ENCODE measurements at regions not wholly inside any gene's neighbourhood (a gene's known extent, or its start where the extent isn't known, plus 50 kb on each side); places are given as distances from the start of the nearest gene placed in this dataset.
"Not testable (repeated sequence)": the region's sequence is repeated elsewhere in the genome, so short reads cannot be mapped to it uniquely, and the experiment has no call there.

GRCh38 chr1:4175566-4176405, 275.7 kb upstream of the C1orf174 start:
- no peak for DNase-seq

DNA sequence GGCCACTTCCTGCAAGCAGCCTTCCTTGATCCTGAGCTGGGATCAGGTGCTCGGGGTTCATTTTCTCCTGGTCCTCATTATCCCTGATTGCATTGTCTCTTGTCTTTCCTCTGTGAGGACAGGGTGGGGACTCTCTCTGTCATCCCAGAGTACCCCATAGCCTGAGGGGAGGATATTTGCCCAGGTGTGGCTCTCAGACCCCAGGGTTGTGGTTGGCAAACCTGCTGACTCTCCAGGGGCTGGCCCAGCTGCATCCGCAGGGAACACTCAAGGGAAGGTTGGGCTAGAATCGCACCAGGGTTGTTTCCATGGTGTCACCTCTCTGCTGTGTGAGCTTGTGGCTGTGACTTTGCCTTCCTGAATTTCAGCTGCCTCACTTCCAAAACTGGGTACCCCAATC, 276.8 kb upstream of the C1orf174 start:
- DNase-seq, result no peak

DNA sequence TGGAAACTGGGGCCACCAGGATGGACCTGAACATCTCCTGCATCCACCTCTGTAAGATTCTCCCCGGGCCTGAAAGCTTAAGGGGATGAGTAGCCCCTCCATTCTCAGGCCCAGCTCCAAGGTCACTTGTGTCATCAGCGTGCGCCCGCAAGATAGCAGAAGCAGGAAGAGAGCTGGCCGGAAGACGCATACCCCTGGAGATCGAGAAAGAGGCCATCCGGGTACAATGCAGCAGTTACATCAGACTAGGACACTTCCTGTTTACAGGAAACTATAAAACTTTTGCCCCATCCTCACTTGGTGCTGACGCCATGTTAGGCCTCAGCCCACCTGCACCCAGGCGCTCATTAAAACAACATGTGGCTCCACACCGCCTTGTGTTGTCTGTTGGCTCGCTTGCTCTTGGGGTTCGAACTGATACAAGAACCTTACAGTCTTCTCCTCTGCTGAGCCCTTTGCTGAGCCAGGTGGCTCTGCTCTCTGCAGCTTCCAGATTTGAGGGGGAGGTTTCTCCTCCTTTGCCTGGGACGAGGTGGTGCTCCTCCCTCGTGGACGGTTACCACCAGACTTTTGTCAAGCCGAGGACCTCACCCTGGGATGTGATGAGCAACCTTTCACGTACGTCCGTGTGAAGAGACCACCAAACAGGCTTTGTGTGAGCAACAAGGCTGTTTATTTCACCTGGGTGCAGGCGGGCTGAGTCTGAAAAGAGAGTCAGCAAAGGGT, 277.5 kb upstream of the C1orf174 start:
- DNase-seq, result no peak

DNA sequence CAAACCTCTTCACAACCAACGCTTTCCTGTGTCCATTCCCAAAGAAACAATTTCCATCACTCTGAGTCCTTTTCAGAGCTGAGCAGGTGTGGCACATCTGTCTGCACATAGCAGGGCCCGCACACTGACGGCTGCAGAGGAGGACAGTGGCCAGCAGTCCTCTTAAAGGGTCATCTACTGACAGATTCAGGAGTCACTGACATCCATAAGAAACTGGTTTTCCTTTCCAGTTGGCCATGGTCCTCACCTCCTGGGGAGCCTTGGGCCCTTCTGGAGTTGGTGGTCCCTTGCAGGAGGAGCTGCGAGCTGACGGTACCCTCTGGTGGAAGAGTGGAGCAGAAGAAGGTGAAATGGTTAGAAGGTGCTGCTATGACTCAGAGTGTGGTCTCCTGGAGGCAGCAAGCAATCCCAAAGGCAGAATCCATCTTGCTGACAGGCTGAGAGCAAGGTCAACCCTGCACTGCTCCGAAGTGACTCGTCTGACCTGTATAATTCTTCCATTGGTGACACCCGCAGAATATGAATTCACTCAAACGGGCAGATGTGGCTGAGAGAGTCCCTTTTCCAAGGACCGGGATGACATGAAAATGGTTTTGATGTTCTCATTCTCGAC, 278.5 kb upstream of the C1orf174 start:
- DNase-seq, result no peak

- no peak for DNase-seq
Measured at GRCh38 chr1:4179914-4180735, 280.1 kb upstream of the C1orf174 start.

DNA sequence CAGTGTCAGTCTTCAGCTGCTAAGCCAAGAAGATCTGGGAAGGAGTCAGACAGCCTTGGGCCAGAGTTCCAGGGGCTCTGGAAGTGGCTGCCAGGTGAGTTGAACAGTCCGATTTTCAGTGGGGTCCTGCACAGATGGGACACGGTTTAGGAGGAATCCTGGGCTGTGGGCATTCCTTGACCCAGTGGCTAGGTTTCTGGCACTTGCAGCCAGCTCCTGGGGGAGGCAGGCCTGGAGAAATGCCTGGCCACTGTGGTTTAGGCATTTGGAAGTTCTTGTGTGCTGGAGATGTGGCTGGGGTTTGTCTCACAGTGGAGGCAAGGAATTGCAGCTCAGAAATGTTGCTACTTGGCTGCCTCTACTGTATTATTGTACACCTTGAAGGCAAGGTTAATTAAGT, 286.4 kb upstream of the C1orf174 start:
- DNase-seq, result not testable (repeated sequence)

DNA sequence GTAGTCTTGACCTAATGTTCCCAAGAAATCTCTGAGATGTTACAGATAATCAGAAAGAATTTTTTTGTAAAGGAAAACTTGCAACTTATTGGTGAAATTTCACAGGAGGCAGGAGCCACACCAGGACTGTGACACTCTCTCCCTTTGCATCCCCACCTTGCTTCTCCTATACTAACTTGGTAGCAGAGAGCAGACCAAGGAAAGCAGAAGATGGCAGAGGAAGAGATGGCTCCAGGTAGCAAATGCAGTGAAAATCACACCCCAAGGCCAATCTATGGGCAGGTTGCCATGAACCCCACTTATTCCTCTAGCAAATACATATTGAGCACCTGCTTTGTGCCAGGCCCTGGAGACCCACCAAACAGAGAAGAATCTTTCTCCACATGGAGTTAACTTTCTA, 303.4 kb upstream of the C1orf174 start:
- DNase-seq, result no peak

- no peak for DNase-seq
Measured at GRCh38 chr1:4207183-4207582, 307.1 kb upstream of the C1orf174 start.

DNA sequence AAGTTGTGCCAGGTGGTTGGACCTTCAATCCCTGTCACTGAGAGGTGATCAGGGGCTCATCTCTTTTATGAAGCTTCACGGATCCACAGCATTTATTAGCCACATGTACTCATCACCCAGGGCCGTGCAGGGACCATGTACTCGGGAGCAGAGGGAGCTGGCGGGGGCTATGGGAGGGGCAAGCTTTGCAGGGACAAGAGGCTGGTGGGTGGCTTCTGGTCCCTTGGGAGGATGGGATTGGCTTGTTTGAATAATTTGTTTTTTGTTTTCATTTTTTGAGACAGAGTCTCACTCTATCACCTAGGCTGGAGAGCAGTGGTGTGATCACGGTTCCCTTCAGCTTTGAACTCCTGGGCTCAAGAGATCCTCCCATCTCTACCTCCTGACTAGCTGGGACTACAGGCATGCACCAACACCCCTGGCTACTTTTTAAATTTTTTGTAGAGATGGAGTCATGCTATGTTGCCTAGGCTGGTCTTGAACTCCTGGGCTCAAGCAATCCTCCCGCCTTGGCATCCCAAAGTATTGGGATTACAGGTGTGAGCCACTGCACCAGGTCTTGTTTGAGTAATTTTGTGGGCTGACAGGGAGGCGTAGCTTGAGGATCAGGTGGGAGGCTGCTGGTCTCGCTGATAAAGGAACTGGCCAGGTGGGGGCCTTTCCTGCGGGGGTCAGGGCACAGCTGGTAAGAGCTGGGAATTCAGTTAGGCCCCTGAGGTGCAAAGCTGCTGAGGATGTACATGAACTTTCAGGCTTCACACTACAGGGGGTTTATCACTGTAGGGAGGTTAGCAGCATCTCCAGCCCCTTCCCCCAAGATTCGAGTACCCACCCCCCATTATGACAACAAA, 308.0 kb upstream of the C1orf174 start:
- DNase-seq, result no peak

DNA sequence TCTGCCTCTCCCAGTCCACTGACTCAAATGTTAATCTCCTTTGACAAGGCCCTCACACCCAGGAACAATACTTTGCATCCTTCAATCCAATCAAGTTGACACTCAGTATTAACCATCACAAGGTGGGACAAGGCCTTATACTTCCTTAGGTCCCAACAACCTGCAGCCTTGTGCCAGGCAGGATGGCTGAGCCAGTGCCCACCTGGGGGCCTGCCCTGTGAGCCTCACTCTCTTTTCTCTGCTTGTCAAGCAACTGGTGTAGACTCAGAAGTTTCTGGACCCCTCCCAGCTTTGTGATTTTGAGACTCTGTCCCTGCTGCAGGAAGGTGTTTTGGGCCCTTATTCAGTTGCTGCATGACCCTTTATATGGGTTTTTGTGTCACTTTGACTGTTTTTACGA, 310.0 kb upstream of the C1orf174 start:
- DNase-seq, result no peak

DNA sequence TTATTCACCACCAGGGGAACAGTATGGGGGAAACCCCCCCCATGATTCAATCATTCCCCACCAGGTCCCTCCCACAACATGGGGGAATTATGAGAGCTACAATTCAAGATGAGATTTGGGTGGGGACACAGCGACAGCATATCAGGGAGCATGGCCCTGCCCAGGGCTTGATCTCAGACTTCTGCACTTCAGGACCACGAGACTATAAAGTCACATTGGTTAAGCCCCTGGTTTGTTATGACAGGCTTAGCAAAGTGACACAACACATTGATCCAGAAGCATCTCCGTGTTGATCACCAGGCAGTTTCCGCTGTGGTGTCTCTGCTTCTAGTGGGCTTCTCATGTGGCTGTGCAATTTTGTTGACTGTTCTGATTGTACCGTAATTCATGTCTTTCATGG, 312.7 kb upstream of the C1orf174 start:
- no peak for DNase-seq

- DNase-seq, result no peak
Measured at GRCh38 chr1:4213366-4213973, 313.4 kb upstream of the C1orf174 start.

DNA sequence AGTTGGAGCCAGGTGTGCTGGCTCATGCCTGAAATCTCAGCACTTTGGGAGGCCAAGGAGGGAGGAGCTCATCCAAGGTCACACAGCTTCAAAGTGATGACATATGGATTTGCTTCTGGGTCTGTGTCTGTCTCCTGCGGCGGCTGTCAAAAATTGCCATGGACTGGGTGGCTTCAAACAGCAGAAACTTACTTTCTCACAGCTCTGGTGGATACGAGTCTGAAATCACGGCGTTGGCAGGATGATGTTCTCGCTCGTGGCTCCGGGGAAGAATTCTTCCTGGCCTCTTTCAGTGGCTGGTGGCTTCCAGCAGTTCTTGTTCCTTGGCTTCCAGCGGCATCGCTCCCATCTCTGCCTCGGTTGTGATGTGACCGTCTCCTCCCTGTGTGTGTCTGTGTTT, 314.8 kb upstream of the C1orf174 start:
- DNase-seq, result no peak

GRCh38 chr1:4215391-4215790, 315.3 kb upstream of the C1orf174 start:
- no peak for DNase-seq

- DNase-seq, result no peak
Measured at GRCh38 chr1:4216231-4216630, 316.2 kb upstream of the C1orf174 start.

- DNase-seq, result no peak
Measured at GRCh38 chr1:4218619-4219018, 318.5 kb upstream of the C1orf174 start.

DNA sequence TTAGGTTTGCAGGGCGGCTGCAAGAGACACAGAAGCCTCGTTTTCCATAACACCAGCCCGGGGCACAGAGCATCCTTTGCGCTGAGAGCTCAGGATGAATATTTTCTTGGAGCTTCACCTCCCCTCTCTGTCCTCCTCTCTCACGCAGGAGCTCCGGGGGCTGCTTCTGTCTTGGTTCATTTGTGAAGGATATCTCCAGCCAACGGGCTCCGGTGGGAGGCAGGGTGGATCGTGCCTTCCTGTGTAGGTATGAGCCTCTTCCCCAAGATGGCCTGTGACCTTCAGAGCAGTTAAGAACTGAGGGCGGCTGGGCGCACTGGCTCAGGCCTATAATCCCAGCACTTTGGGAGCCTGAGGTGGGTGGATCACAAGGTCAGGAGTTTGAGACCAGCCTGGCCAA, 319.0 kb upstream of the C1orf174 start:
- no peak for DNase-seq

GRCh38 chr1:4219826-4220225, 319.8 kb upstream of the C1orf174 start:
- DNase-seq, result no peak

GRCh38 chr1:4220362-4220761, 320.3 kb upstream of the C1orf174 start:
- DNase-seq, result no peak

DNA sequence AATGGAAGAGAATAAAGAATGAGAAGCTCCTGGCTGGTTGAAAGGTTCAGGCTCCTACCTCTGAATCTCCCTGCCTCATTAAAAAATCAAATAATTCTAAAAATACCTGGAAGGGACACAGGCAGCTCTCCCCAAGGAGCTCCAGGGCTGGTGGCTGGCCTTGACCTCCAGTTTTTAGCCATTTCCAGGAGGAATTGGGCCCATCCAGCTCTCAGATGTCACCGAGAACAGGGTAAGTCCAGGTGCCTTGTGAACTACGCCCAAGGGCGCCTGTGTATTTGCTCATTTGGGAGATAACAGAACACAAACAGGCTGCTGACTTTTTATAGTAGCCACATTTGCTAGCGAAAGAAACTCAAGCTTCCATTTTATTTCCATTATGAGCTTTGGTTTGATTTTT, 321.0 kb upstream of the C1orf174 start:
- DNase-seq, result no peak

DNA sequence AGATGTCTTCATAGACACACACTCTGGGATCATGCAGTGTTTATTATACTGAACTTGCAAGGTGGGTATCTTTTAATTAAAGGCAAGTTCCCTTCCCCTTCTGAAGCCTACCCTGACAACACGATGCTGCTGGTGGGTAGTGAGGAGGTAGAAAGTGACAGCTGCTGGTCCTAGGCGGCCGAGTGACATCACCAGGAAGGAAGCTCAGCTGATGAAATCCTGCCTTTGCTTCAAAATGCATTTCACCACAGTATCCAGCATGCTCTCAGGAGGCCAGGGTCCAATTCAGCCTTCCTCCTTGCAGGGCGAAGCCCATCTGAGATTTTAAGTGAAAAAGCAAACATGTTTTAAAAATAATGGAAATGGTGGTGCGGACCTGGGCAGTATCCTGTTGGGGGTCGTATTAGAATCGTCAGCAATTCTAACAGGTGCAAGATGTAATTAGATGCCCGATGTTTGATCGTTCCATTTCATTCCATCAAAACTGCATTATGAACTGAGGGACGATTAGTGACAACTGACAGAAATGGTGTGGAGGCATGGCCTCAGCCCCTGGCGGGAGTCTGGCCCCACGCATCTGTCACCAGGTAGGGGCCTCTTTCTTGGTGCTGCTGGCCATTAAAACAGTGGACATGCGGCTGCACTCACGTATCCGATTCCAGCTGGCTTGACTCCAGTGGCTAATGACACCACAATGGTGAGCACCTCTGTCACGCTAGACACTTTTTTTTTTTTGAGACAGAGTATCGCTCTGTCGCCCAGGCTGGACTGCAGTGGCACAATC, 324.8 kb upstream of the C1orf174 start:
- DNase-seq, result no peak
